ENCODE measurements at regions not wholly inside any gene's neighbourhood (a gene's known extent, or its start where the extent isn't known, plus 50 kb on each side); places are given as distances from the start of the nearest gene placed in this dataset.
A peak's percentile ranks its signal among the peaks of the same experiment; 100 is the strongest.
"Not testable (repeated sequence)": the region's sequence is repeated elsewhere in the genome, so short reads cannot be mapped to it uniquely, and the experiment has no call there.

GRCh38 chrX:54641530-54641929 is 111.5 kb downstream of the GNL3L start:
- H3K4me3 ChIP-seq (ENCODE audit: low read depth, low read length), result no peak overlapping the region
- TF ChIP-seq CTCF (IDR thresholded peaks at IDR 0.05; ENCODE audit: insufficient read depth, low read depth, low read length), result no peak

GRCh38 chrX:54647607-54648006 is 117.6 kb downstream of the GNL3L start:
- not testable (repeated sequence) for H3K4me3 ChIP-seq (ENCODE audit: low read depth, low read length); DNase-seq (ENCODE audit: low read depth)

More at GRCh38 chrX:54641530-54641929, 111.5 kb downstream of the GNL3L start:
- DNase-seq (ENCODE audit: low read depth), result no peak

GRCh38 chrX:54659547-54659946 is 129.5 kb downstream of the GNL3L start:
- TF ChIP-seq CTCF (IDR thresholded peaks at IDR 0.05; ENCODE audit: insufficient read depth, low read depth, low read length), result no peak
- DNase-seq (ENCODE audit: low read depth), result no peak
- H3K4me3 ChIP-seq (ENCODE audit: low read depth, low read length), result no peak overlapping the region

- no peak overlapping the region for H3K4me3 ChIP-seq (ENCODE audit: low read depth, low read length)
- no peak for DNase-seq (ENCODE audit: low read depth)
- no peak for TF ChIP-seq CTCF (IDR thresholded peaks at IDR 0.05; ENCODE audit: insufficient read depth, low read depth, low read length)
Measured at GRCh38 chrX:54675762-54676161, 122.3 kb downstream of the ITIH6 start.

GRCh38 chrX:54695231-54695630 is 102.8 kb downstream of the ITIH6 start:
- no peak overlapping the region for H3K4me3 ChIP-seq (ENCODE audit: low read depth, low read length)
- TF ChIP-seq CTCF (IDR thresholded peaks at IDR 0.05; ENCODE audit: insufficient read depth, low read depth, low read length), result no peak
- peak; percentile 12 for DNase-seq (ENCODE audit: low read depth)

GRCh38 chrX:54695816-54696487 is 102.1 kb downstream of the ITIH6 start:
- H3K4me3 ChIP-seq (ENCODE audit: low read depth, low read length), result no peak overlapping the region
- TF ChIP-seq CTCF (IDR thresholded peaks at IDR 0.05; ENCODE audit: insufficient read depth, low read depth, low read length), result no peak
- DNase-seq (ENCODE audit: low read depth), result no peak
